Hepatocyte (in vitro differentiated cells): ENCODE measurements at regions not wholly inside any gene's neighbourhood (a gene's known extent, or its start where the extent isn't known, plus 50 kb on each side); places are given as distances from the start of the nearest gene placed in this dataset.

Experiments used
- CTCF ChIP-seq: fragments of 200-600 bp; sonication (generic); IDR thresholded peaks from 2 replicates; pipeline ENCODE4 v1.5.1; 2016; ENCODE audit warnings: antibody characterized with exemption, mild to moderate bottlenecking; ENCODE audit not compliant: poor library complexity
- EZH2 ChIP-seq: fragments of 200-600 bp; sonication (generic); IDR thresholded peaks from 2 replicates; pipeline ENCODE4 v1.6.1; 2016; ENCODE audit warnings: antibody characterized with exemption, mild to moderate bottlenecking, borderline replicate concordance
- EZH2phosphoT487 ChIP-seq: fragments of 200-600 bp; sonication (generic); IDR thresholded peaks from one replicate; pipeline ENCODE4 v1.6.1; 2018; ENCODE audit warnings: antibody characterized with exemption, mild to moderate bottlenecking, low read depth, moderate library complexity; ENCODE audit not compliant: unreplicated experiment, severe bottlenecking

- TF ChIP-seq EZH2phosphoT487 (no peak), EZH2 (no peak), CTCF (no peak)
These were observed 218.8 kb downstream of the TMEM167A start for GRCh38 chr5:82858151-82859025.
